ENCODE measurements at regions not wholly inside any gene's neighbourhood (a gene's known extent, or its start where the extent isn't known, plus 50 kb on each side); places are given as distances from the start of the nearest gene placed in this dataset.

DNA sequence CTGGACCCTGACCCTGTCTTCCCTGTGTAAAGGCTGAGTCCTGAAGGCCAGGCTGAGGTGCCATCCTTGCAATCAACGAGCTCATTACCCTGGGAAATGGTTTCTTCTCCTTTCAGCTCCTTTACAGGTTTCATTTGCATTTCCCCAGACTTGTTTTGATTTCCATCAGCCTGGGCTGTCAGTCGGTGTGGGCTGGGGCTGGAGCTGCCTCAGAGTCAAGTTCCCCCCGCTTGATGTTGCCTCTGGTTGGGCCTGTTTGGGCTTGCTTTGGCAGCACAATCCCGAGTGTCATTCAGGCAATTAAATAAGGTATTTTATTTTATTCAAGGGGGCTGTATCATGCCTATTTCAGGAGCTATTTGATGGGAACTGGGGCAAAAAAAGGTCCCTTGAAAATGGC is 424.9 kb downstream of the INSC start:
- no peak for TF ChIP-seq POLR2A (IDR thresholded peaks at IDR 0.05; ENCODE audit: low read depth, low read length)
- no peak for TF ChIP-seq PAX5 (IDR thresholded peaks at IDR 0.05; ENCODE audit: insufficient read depth, low read length, severe bottlenecking)
